ENCODE measurements at regions not wholly inside any gene's neighbourhood (a gene's known extent, or its start where the extent isn't known, plus 50 kb on each side); places are given as distances from the start of the nearest gene placed in this dataset.

DNA sequence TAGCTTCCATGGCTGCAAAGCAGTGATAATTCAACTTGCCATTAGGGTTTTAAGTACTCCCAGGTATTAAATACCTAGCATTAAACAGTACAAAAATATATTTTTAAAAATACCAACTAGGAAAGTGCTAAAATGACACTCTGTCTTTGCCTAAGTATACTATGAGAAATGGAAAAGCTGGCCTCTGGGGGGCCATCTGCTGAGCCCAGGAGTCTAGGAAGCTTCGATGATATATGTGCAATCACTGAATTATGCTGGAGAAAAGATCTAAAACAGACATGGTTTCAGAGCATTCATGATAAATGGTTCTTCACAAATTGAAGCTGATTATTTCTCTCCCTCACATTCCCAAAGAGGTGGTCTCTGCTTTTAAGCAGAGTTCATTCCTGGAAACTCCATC, 191.8 kb downstream of the OPA1 start:
- Histone ChIP-seq H2BK12ac (ENCODE audit: low read depth, low read length) (no peak overlapping the region), H3K4me2 (ENCODE audit: insufficient read depth in 1 of 2, low read depth in 2 of 2, low read length in 2 of 2) (no peak overlapping the region), H2AK5ac (ENCODE audit: low read depth, low read length) (no peak overlapping the region), H3K23me2 (ENCODE audit: low read depth, low read length) (no peaks in the 10 kb centered on the region; the same call in 1 of the 2 replicates), H3K4ac (replicated peaks; ENCODE audit: insufficient read length, low read depth, low read length) (no peak overlapping the region), H3K14ac (ENCODE audit: insufficient read length) (no peak overlapping the region), H3K79me2 (ENCODE audit: control insufficient read depth in 1 of 2, insufficient read depth in 2 of 2, low read length in 2 of 2) (no peaks in the 10 kb centered on the region), H2BK15ac (ENCODE audit: low read length) (no peak overlapping the region), H3K27ac (ENCODE audit: low read depth, low read length) (no peak overlapping the region), H3K79me1 (ENCODE audit: low read depth, low read length) (no peaks in the 10 kb centered on the region), H3K36me3 (ENCODE audit: control insufficient read depth in 2 of 4, insufficient read depth in 4 of 4, low read length in 3 of 4) (no peaks in the 10 kb centered on the region), H3K9me3 (ENCODE audit: insufficient read depth in 2 of 2, low read depth in 1 of 2, low read length in 1 of 2) (no peaks in the 10 kb centered on the region), H3K27me3 (replicated peaks in 1 of 4; ENCODE audit: control insufficient read depth in 3 of 4, extremely low read depth in 1 of 4, insufficient read depth in 3 of 4, low read length in 3 of 4) (peaks cover 0 to 13% (median 2%) of the 10 kb centered on the region in 4 experiments; a peak in 5 of 7 replicates), H3K56ac (replicated peaks; ENCODE audit: insufficient read length, low read depth, low read length) (no peak overlapping the region), H3K23ac (ENCODE audit: insufficient read length) (no peak overlapping the region), H2BK120ac (replicated peaks; ENCODE audit: low read depth, low read length) (no peak overlapping the region), H3K4me3 (ENCODE audit: extremely low read depth in 1 of 4, insufficient read depth in 2 of 4, low read depth in 3 of 4, low read length in 4 of 4) (no peak overlapping the region), H4K8ac (ENCODE audit: extremely low read depth, insufficient read depth, low read length) (no peak overlapping the region), H2AFZ (ENCODE audit: low read length) (no peak overlapping the region), H3K9ac (replicated peaks in 1 of 4; ENCODE audit: extremely low read depth in 1 of 4, low read depth in 3 of 4, low read length in 3 of 4) (no peak overlapping the region), H4K91ac (replicated peaks; ENCODE audit: insufficient read length, low read length) (no peak overlapping the region), H3K18ac (ENCODE audit: extremely low read depth, low read length) (no peak overlapping the region), H2BK5ac (ENCODE audit: low read depth, low read length) (no peak overlapping the region), H4K20me1 (replicated peaks in 1 of 2; ENCODE audit: control insufficient read depth in 1 of 2, insufficient read depth in 2 of 2, low read length in 2 of 2) (no peaks in the 10 kb centered on the region), H2BK20ac (ENCODE audit: low read length) (no peak overlapping the region), H3K4me1 (replicated peaks in 1 of 4; ENCODE audit: control insufficient read depth in 3 of 4, insufficient read depth in 4 of 4, low read length in 3 of 4) (peaks cover 4 to 11% (median 10%) of the 10 kb centered on the region in 4 experiments), H4K5ac (ENCODE audit: insufficient read length, low read depth, low read length) (no peak overlapping the region)
- DNase-seq (ENCODE audit: low read depth in 1 of 2, low spot score in 2 of 2) (no peak), FAIRE-seq (no peak)
- TF ChIP-seq TBP (IDR thresholded peaks at IDR 0.05; ENCODE audit: low read depth, low read length) (no peak), CEBPB (IDR thresholded peaks at IDR 0.05; ENCODE audit: low read depth, low read length) (no peak), YY1 (IDR thresholded peaks at IDR 0.05; ENCODE audit: low read depth, low read length) (no peak), PHF8 (conservative IDR thresholded peaks at IDR 0.05; ENCODE audit: low read depth, low read length) (no peak), SIN3A (conservative IDR thresholded peaks at IDR 0.05 in 1 of 2, IDR thresholded peaks at IDR 0.05 in 1 of 2; ENCODE audit: low read depth in 1 of 2, low read length in 2 of 2) (no peak), CHD1 (IDR thresholded peaks at IDR 0.05; ENCODE audit: low read depth, low read length) (no peak), KDM4A (IDR thresholded peaks at IDR 0.05; ENCODE audit: low read depth, low read length, severe bottlenecking) (no peak)
- TF ChIP-seq, protein P1, sequence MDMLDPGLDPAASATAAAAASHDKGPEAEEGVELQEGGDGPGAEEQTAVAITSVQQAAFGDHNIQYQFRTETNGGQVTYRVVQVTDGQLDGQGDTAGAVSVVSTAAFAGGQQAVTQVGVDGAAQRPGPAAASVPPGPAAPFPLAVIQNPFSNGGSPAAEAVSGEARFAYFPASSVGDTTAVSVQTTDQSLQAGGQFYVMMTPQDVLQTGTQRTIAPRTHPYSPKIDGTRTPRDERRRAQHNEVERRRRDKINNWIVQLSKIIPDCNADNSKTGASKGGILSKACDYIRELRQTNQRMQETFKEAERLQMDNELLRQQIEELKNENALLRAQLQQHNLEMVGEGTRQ (IDR thresholded peaks at IDR 0.05; ENCODE audit: low read length), result no peak
- TF ChIP-seq, protein P2, sequence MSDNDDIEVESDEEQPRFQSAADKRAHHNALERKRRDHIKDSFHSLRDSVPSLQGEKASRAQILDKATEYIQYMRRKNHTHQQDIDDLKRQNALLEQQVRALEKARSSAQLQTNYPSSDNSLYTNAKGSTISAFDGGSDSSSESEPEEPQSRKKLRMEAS (IDR thresholded peaks at IDR 0.05), result no peak
- TF ChIP-seq, protein P3, sequence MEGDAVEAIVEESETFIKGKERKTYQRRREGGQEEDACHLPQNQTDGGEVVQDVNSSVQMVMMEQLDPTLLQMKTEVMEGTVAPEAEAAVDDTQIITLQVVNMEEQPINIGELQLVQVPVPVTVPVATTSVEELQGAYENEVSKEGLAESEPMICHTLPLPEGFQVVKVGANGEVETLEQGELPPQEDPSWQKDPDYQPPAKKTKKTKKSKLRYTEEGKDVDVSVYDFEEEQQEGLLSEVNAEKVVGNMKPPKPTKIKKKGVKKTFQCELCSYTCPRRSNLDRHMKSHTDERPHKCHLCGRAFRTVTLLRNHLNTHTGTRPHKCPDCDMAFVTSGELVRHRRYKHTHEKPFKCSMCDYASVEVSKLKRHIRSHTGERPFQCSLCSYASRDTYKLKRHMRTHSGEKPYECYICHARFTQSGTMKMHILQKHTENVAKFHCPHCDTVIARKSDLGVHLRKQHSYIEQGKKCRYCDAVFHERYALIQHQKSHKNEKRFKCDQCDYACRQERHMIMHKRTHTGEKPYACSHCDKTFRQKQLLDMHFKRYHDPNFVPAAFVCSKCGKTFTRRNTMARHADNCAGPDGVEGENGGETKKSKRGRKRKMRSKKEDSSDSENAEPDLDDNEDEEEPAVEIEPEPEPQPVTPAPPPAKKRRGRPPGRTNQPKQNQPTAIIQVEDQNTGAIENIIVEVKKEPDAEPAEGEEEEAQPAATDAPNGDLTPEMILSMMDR (IDR thresholded peaks at IDR 0.05; ENCODE audit: control extremely low read depth in 1 of 3, insufficient read depth in 1 of 3, low read depth in 1 of 3, low read length in 3 of 3), result no peak
- CTCF ChIA-PET (ENCODE audit: partially characterized antibody), result interaction anchor here (0.7 to 2.2 kb wide), 8 partner anchors 62 to 531 kb away, joined by 3 to 7 read pairs (median 4); no protein-coding TSS in a partner anchor
- WGBS, 2 experiments (ENCODE audit: extremely low coverage in 1 of 2, insufficient coverage in 1 of 2, insufficient read length in 1 of 2, insufficient replicate concordance in 2 of 2, low coverage in 1 of 2, low lambda C conversion rate in 2 of 2, missing lambda C conversion rate in 1 of 2), result 92% methylated on average over 1 of the region's 1 CpG; no CpG with 5 or more reads in 1 of the 2 experiments
- POLR2A ChIA-PET (ENCODE audit: partially characterized antibody), result interaction anchor here (0.9 kb wide), 1 partner anchor 346 kb away, joined by 3 read pairs; no protein-coding TSS in a partner anchor

All from H1 (cell line).